ENCODE measurements at regions not wholly inside any gene's neighbourhood (a gene's known extent, or its start where the extent isn't known, plus 50 kb on each side); places are given as distances from the start of the nearest gene placed in this dataset.
A peak's percentile ranks its signal among the peaks of the same experiment; 100 is the strongest.
"Not testable (repeated sequence)": the region's sequence is repeated elsewhere in the genome, so short reads cannot be mapped to it uniquely, and the experiment has no call there.

DNA sequence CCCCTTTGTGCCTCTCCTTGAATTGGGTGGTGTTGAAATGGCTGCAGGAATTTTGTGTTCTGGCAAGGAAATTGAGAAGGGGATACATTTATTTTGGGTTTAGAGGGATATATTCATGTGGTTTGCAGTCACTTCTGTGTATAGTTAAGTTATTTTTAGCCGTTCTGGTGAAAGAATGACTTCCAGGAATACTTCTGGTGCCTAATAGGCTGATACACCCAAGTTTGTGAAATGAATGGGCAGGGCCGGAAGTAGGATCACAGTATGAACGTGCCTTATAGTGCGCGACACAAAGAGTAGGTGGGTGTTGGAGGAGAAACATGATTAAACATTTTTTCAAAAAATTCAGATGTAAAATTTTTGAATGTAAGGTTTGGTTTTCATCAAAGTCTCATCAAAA, 168.6 kb upstream of the ATP5MC3 start:
- no peak for DNase-seq

- no peak for DNase-seq
Measured at GRCh38 chr2:175342085-175342484, 160.6 kb upstream of the ATP5MC3 start.

DNA sequence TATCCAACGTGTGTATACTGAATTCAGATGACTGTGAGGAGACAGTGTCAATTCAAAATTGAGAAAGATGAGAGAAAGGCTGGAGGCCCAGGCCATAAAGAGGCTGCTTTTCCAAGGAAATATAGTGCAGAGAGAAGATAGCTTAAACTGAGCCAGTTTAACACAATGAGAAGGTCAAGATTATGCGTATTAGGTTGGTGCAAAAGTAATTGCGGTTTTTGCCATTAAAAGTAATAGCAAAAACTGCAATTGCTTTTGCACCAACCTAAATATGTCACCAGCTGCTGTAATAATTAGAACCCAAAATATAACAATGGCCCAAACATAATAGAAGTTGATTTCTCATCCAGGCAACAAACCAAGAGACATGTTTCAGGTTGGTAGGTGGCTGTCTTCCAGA, 148.7 kb upstream of the ATP5MC3 start:
- no peak for DNase-seq

DNA sequence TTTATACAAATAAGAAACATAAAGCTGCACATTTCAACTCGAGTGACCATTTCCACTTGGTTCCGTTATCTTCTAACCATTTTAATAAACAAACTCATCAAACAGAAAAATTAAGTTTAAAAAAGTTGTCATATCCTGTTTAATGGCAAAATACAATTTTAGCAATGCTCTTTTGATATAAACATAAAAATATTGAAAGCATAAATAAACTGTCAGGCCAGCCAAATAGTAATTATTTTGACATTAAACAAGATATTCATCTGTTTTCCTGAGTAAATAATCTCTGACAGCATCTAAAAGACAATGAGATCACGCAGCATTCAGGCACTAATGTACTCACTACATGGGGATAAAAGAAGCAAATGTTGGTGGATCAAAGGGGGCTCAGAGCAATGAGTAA, 145.3 kb upstream of the ATP5MC3 start:
- no peak for DNase-seq

GRCh38 chr2:175326164-175326563, 144.7 kb upstream of the ATP5MC3 start:
- not testable (repeated sequence) for DNase-seq

GRCh38 chr2:175323162-175323561, 141.7 kb upstream of the ATP5MC3 start:
- DNase-seq = no peak

DNA sequence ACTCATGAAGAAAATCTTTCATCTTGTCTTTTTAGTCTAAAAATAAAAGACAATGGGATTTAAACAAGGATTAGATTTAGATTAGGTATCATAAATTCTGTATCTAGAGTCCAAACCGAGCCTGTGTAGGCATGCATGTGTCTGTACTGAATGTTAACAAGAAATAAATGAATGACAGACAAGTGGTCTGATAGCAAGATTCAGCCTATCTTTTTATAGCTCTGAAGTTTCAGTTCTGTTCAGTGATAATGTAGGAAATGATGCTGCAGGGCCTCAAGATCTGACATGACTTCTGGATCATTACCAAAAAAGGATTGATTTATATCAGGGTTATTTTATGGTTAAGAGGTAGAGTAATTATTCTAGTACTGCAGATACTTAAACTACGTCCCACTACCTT, 137.0 kb upstream of the ATP5MC3 start:
- DNase-seq = no peak

DNA sequence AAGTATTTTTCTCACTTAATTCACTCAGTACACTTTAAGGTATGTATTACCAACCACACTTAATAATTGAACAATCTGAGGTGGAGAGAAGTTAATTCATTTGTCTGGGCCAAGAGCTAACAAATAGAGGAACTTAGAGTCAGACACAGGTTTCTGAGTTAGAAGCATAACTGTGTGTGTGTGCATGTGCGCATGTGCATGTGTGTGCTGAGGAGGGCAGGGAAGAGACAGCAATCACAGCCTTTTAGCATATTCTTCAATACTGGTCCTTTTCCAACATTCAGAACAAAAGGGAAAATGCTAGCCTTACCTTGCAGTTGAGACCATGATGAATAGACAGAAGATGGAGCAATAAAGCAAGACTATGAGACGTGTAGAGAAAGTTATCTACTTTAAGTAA, 136.2 kb upstream of the ATP5MC3 start:
- no peak for DNase-seq

DNA sequence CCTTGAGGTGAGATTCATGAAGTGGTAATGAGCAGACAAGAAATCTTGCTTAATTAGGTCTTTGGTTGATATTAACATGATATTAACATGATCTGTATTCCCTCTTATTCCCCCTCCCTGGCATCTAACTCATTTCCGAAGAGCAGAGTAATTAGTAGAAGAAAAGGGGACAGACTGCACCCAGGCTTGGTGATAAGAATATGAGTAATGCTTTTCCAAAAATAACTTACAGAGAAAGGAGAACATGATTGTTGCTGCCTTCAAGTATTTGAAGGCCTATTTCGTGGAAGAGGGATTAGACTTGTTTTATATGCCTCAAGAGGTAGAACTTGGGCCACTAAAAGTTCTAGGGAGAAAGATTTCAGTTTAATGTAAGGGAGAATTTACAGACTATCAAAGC, 130.6 kb upstream of the ATP5MC3 start:
- DNase-seq = no peak

GRCh38 chr2:175310813-175311504, 129.4 kb upstream of the ATP5MC3 start:
- no peak for DNase-seq

- DNase-seq = no peak
Measured at GRCh38 chr2:175309799-175310198, 128.3 kb upstream of the ATP5MC3 start.

DNA sequence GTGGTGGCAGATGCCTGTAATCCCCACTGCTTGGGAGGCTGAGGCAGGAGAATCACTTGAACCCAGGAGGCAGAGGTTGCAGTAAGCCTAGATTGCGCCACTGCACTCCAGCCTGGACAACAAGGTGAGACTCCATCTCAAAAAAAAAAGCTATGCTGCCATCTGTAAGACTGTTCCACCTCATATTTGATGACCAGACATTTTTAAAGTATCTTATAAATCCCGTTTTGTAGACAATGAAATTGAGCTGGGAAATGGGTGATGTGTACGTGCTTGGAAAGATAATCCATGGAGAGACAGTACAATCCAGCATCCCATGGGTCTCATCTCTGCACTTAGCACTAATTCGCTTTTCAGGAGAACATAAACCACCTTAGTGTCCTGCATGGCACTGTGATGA, 126.5 kb upstream of the ATP5MC3 start:
- DNase-seq = no peak

GRCh38 chr2:175304541-175304940, 123.0 kb upstream of the ATP5MC3 start:
- no peak for DNase-seq

DNA sequence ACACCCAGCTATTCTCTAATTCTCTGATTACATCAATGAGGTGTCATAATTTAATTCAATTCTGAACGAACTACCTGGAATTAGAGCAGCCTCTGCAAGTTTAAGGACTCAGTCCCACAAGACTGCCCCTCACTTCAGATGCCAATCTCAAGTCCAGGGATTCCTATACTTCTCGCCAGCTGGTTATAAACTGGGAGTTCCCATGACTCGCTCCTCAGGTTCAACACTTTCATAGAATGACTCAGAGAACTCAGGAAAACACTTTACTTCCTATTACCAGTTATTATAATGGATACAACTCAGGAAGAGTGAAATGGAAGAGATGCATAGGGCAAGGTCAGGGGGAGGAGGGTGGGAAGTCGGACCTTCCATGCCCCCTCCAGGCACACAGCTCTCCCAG, 112.3 kb upstream of the ATP5MC3 start:
- DNase-seq = no peak

DNA sequence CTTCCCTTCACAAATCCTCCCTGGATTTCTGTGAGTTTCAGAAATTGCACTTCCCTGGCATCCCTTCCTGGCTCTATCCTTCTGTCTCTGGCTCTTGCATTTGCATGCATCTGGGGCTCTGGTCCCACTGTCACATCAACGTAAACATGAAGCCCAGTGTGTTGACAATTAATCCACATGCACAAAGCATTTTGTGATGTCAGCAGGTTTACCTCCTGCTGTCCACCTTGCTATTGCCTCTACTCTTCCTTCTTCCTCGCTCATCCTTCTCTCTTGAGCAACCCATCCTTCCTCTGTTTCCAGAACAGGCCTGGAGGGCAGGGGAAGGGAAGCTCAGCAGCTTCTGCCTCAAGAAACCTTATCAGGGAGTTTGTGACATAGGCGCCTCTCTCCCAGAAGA, 111.7 kb upstream of the ATP5MC3 start:
- no peak for DNase-seq

GRCh38 chr2:175282886-175283285, 101.4 kb upstream of the ATP5MC3 start:
- no peak for DNase-seq

GRCh38 chr2:175282300-175282699, 100.8 kb upstream of the ATP5MC3 start:
- peak; percentile 12 for DNase-seq

GRCh38 chr2:175277772-175278171, 96.3 kb upstream of the ATP5MC3 start:
- no peak for DNase-seq

DNA sequence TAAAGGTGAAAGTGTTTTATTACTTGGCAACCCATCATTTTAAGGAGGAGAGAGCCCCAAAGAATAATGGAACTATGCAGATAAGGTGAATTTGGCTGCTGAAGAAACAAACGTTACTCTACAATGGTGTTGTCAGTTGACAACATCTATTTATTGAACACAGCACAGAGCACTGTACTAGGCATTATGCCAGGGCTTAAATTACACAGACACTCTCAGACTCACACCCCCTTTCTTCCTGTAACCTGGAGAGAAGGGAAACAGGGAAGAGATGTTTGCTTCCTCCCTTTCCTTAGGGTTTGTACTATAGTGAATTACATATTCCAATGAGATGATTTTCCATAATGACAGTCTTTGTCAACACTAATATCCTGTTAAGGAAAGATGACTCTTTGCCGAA, 94.0 kb upstream of the ATP5MC3 start:
- no peak for DNase-seq

GRCh38 chr2:175259164-175259563, 77.7 kb upstream of the ATP5MC3 start:
- no peak for DNase-seq

GRCh38 chr2:175256806-175257585, 75.5 kb upstream of the ATP5MC3 start:
- DNase-seq = no peak

GRCh38 chr2:175256391-175256790, 74.9 kb upstream of the ATP5MC3 start:
- not testable (repeated sequence) for DNase-seq

DNA sequence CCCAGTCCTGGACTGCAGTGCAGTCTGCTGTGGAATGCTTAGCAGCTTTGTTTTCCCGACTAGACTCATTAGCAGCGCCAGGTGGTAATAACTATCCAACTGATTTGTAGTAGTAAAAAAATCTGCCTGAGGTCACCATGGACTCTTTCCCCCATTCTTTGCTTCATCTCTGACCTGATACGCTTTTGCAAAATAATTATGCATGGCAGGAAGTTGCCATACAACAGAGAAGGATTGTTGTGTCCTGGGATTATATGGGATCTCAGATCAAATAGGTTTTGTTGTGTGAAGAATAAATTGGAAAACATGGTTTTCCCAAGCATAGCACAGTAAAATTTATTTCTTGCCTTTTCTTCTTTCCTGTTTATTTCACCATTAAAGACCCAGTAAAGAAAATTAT, 72.4 kb upstream of the ATP5MC3 start:
- DNase-seq = no peak

- peak; percentile 12 for DNase-seq
Measured at GRCh38 chr2:175251425-175252041, 70.0 kb upstream of the ATP5MC3 start.

Measured in skin of body (tissue), 1 donor.